PFSK-1 (cell line): ENCODE measurements at regions not wholly inside any gene's neighbourhood (a gene's known extent, or its start where the extent isn't known, plus 50 kb on each side); places are given as distances from the start of the nearest gene placed in this dataset.

Source experiments
- FOXP2 ChIP-seq: optimal IDR thresholded peaks from 2 replicates; pipeline ENCODE3; 2011; ENCODE audit warnings: borderline replicate concordance, control low read depth, inconsistent platforms; ENCODE audit not compliant: insufficient read depth; ENCODE audit errors: extremely low read length, extremely low read depth
- POLR2AphosphoS5 ChIP-seq: IDR thresholded peaks from 2 replicates; pipeline ENCODE4 v1.6.1; 2012; ENCODE audit warnings: low read depth, mild to moderate bottlenecking, control low read depth, low read length, moderate library complexity
- SIN3A ChIP-seq: IDR thresholded peaks from 2 replicates; pipeline ENCODE4 v1.6.1; 2012; ENCODE audit warnings: mild to moderate bottlenecking, low read length, moderate library complexity, borderline replicate concordance; ENCODE audit not compliant: insufficient read depth
- TAF1 ChIP-seq: IDR thresholded peaks from 2 replicates; pipeline ENCODE4 v1.6.1; 2012; ENCODE audit warnings: low read length, control low read depth, borderline replicate concordance; ENCODE audit not compliant: insufficient read depth
- TF ChIP-seq, protein P1 (sequence below), 2 experiments: IDR thresholded peaks; 2 replicates each; pipeline versions ENCODE4 v1.6.1 to v1.8.0; 2011 to 2012; ENCODE audit warnings: low read depth in 2 of 2, low read length in 2 of 2, control low read depth in 1 of 2, inconsistent platforms in 1 of 2, mild to moderate bottlenecking in 1 of 2, moderate library complexity in 1 of 2; ENCODE audit not compliant: insufficient read depth in 1 of 2

DNA sequence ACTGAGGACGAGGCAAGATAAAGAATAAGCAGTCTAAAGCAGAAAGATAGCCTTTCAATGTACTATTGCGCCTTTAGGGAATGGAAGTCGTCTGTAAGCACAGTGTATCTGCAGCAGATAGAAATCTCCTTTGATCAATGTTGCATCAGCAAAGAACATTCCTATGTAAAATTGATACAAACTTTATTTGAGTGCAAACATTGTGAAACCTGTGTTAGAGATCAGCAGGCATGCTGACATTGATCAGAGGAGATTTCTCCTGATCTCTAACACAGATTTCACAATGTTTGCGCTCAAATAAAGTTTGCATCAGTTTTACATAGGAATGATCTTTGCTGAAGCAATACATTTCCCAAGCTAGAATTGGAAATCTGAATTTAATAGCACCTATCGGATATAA lies 1446.8 kb downstream of the MRPL39 start:
- TF ChIP-seq TAF1, result no peak
- no peak for TF ChIP-seq POLR2AphosphoS5
- TF ChIP-seq FOXP2, result no peak
- TF ChIP-seq, protein P1, sequence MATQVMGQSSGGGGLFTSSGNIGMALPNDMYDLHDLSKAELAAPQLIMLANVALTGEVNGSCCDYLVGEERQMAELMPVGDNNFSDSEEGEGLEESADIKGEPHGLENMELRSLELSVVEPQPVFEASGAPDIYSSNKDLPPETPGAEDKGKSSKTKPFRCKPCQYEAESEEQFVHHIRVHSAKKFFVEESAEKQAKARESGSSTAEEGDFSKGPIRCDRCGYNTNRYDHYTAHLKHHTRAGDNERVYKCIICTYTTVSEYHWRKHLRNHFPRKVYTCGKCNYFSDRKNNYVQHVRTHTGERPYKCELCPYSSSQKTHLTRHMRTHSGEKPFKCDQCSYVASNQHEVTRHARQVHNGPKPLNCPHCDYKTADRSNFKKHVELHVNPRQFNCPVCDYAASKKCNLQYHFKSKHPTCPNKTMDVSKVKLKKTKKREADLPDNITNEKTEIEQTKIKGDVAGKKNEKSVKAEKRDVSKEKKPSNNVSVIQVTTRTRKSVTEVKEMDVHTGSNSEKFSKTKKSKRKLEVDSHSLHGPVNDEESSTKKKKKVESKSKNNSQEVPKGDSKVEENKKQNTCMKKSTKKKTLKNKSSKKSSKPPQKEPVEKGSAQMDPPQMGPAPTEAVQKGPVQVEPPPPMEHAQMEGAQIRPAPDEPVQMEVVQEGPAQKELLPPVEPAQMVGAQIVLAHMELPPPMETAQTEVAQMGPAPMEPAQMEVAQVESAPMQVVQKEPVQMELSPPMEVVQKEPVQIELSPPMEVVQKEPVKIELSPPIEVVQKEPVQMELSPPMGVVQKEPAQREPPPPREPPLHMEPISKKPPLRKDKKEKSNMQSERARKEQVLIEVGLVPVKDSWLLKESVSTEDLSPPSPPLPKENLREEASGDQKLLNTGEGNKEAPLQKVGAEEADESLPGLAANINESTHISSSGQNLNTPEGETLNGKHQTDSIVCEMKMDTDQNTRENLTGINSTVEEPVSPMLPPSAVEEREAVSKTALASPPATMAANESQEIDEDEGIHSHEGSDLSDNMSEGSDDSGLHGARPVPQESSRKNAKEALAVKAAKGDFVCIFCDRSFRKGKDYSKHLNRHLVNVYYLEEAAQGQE (IDR thresholded peaks at IDR 0.05; ENCODE audit: insufficient read depth in 1 of 2, low read depth in 2 of 2, low read length in 2 of 2), result no peak
- TF ChIP-seq SIN3A, result no peak

DNA sequence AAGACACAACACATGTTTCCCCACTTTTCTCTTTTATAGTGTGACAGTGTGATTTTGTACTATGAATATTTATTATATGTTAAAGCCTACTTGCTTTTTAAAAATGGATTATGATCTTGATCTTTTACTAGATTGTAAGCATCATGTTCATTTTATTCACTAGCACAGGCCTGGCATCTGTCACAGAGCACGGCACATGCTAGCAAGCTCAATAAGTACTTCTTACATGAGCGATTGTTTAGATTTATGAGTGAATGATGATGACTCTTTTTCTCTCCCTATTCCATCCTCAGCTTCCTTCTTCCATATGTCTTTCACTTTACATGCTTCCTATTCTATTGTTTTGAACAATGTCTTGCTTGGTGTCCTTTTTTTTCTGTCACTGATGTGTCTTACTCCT lies 1454.1 kb downstream of the MRPL39 start:
- TF ChIP-seq, protein P1 (IDR thresholded peaks at IDR 0.05; ENCODE audit: insufficient read depth in 1 of 2, low read depth in 2 of 2, low read length in 2 of 2), result no peak
- no peak for TF ChIP-seq SIN3A
- no peak for TF ChIP-seq POLR2AphosphoS5
- no peak for TF ChIP-seq FOXP2
- no peak for TF ChIP-seq TAF1

DNA sequence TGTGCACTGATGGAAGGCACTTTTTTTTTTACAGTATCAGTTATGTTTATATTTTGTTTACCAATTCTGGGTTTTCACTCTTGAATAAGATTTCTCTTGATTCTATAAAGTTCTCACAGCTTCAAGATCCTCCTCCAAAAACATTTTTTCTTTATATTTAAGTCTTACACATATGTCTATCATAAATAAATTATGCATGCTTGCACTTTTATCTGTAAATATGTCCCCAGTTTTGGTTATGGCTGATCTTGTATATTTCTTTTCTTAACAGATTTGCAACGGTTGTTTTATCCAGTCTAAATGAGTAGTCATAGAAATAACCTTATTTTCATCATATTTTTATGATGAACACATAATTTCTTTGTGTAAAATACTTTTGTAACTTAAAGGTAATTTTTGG lies 1456.5 kb downstream of the MRPL39 start:
- TF ChIP-seq FOXP2, result no peak
- TF ChIP-seq POLR2AphosphoS5, result no peak
- TF ChIP-seq TAF1, result no peak
- TF ChIP-seq, protein P1 (IDR thresholded peaks at IDR 0.05; ENCODE audit: insufficient read depth in 1 of 2, low read depth in 2 of 2, low read length in 2 of 2), result no peak
- no peak for TF ChIP-seq SIN3A

DNA sequence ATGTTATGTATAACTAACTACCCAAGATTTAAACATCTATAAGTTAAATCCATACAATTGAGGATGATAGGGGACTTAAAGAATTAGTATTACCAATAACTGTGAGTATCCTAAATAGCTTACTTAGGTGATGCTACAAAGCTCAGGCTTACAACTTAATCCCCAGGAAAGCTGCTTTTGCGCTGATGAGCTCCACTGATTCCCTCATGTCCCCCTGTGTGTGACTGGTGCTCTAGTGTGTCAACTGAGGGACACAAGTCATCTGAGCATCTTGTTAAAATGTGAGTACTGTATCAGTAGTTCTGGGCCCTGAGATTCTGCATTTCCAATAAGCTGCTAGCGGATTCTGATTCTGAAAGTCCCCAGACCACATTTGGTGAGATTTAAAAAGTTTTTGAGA lies 1458.8 kb downstream of the MRPL39 start:
- TF ChIP-seq, protein P1 (IDR thresholded peaks at IDR 0.05; ENCODE audit: insufficient read depth in 1 of 2, low read depth in 2 of 2, low read length in 2 of 2), result no peak
- no peak for TF ChIP-seq FOXP2
- no peak for TF ChIP-seq SIN3A
- no peak for TF ChIP-seq TAF1
- no peak for TF ChIP-seq POLR2AphosphoS5

DNA sequence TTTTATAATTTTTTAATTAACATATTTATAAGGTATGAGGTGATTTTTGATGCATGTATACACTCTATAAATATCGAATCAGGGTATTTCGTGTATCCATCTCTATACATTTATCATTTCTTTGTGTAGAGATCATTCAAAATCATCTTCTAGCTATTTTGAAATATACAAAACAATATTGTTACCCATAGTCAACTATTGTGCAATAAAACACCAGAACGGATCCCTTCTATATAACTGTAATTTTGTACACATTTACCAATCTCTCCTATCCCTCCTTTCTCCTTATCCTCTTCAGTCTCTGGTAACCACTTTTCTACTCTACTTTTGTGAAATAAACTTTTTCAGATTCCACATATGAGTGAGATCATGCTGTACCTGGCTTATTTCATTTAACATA lies 1459.6 kb downstream of the MRPL39 start:
- TF ChIP-seq SIN3A (no peak), POLR2AphosphoS5 (no peak), FOXP2 (no peak), TAF1 (no peak)
- TF ChIP-seq, protein P1 (IDR thresholded peaks at IDR 0.05; ENCODE audit: insufficient read depth in 1 of 2, low read depth in 2 of 2, low read length in 2 of 2), result no peak
